GM19372 (cell line): ENCODE measurements at regions not wholly inside any gene's neighbourhood (a gene's known extent, or its start where the extent isn't known, plus 50 kb on each side); places are given as distances from the start of the nearest gene placed in this dataset.

Experiments used
- ATAC-seq: cut with Tn5 transposase; IDR thresholded peaks from one replicate; pipeline ENCODE4 v1.9.1; 2021; ENCODE audit warnings: mild to moderate bottlenecking, low read depth, moderate library complexity; ENCODE audit not compliant: unreplicated experiment

DNA sequence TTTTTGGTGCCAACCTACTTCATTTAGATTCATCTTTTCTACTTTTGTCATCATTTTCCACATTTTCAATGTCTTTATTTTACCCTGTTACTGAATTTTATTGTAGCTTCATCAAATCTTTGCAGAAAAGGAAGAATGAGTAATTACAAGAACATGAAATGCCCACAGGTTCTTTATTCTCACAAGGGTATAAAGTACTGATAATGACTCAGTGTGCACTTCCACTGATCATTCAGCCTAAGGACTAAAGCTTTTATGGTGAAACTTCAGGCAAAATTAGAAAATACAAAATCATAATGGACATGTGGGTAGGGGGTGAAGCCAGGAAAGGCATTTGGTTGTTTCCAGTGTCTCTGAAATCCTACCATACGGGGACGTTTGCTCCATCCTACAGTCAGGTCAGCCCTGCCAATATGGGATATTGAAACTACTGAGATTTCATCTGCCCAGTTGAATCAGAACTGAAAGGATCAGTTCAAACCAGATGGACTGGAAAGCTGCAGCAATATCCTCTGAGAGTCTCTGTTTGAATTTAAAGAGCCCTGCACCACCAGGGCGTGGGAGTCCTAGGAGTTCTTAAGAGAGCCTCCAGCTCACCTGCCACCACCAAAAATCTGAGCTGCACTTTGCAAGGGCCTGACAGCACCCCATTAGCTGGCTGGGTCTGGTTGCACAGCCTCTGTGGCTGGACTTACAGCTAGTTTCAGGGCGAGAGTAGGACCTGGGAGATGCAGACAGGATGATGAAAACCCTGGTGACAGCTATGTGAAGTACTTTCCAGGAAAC is 390.4 kb downstream of the CMPK2 start:
- ATAC-seq = no peak

DNA sequence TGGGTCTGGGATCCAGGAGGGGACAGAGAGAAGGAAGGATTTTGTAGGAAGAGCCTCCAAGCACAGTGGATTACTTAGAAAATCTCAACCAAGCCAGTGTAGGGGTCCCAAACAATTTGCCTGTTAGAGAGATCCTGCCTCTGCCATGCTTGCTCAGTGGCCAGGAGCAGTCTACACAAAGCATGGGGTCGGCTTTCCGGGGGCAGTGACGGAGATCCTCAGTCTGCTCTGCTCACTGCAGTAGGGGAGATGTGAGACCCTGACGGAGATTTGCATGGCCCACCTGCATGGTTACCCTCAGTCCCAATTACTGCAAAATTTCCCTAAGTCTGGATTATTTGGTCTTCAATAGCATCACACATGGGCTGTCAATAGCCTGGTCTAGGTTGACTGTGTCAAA is 385.2 kb downstream of the CMPK2 start:
- no peak for ATAC-seq

DNA sequence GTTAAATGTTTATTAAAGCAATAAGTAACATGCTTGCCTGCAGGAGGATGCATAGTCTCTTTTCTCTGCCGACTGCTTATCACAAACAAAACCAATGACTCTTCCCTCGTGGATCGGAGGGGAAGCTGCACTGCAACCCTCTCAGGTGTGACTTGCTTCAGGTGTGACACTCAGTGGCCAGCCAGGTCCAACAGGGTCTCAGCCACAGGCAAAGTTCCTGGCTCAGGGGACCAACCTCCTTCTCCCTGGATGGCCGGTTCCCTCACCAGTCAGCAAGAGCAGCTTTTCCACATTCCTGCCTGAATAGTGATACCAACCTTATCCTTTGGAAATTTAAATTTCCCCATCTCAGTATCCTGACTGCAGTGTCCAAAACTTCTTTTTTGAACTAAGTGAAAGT is 383.5 kb downstream of the CMPK2 start:
- ATAC-seq = no peak

DNA sequence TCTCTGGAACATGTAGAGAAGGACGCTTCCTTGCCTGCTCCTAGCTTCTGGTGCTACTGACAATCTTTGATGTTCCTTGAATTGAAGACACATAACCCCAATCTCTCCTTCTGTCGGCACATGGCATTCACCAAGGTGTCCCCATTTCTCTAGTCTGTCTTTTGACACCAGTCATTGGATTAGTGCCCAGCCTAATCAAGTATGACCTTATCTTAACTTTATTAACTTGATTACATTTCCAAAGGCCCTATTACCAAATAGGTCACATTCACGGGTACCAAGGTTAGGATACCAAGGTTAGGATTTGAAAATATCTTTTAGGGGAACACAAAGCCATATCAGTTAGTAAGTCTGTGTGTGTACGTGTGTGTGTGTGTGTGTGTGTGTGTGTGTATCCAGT is 377.9 kb downstream of the CMPK2 start:
- no peak for ATAC-seq

DNA sequence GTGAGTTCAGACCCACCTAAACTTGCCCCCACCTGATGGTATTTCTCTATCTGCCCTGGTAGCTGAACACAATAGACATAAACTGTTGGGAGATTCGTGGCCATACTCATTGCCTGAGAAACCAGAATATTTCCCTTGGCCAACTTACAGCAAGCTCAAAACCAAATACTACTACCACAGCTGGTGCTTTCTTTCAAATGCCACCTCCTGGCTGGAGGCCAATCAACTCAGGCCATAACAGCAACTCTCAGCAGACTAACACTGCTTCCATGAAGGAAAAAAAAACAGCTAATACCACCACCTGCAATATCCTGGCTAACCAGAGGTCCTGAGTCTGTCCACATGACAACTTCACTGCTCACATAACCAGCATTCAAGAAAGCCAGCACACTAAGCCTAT is 373.1 kb downstream of the CMPK2 start:
- ATAC-seq = no peak

DNA sequence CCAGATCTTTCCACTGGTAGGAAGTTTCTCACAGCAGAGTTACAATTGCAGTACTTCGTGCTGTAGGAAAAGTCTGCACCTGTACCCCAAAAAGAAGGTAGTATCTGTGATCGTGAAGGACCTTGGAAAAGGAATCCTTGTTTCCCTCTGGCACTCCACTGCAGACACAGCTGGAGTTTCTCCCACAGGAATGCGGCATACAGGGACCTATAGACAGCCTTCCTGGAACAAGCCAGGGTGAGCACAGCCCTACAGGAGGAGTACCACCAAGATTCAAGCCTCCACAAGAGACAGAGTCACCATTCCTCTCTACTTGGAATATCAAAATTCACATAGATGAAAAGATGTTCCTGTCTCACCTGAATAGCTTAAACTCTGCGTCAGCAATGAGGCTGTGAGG is 372.4 kb downstream of the CMPK2 start:
- ATAC-seq = no peak

DNA sequence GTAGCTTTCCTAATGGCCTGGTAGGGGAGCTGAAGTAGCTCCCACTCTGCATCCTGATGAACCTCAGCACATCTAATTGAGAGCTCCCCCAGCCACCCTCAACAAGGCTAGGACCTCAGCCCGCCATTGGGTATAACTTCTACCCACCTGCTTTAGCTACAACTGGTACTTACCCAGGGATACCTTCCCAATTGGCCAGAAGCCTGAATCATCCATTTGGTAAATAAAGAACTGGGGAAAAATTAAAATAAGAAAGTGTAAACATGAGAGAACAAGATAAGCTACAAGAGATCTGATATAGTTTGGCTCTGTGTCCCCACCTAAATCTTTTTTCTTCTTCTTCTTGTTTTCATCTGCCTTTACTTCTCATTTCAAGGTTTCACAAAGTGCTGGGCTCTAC is 372.0 kb downstream of the CMPK2 start:
- ATAC-seq = no peak

DNA sequence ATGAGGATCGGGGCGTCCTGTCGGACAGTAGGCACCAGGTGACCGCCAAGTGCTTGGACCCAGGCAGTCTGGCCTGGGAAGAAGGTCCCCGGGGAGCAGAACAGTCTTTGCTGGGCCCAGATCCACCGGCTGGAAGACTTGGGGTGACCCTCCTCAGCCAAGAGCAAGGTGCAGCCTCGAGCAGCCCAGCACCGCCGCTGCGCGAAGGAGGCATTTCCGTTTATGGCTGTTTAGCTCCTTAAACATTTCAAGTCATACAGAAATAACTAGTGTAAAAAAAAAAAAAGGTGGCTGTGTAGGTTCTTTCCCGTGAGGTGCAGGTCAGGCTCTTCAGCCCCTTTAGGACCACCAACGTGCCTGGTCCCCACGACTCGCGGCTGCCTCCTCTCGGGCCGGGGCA is 370.2 kb downstream of the CMPK2 start:
- no peak for ATAC-seq

DNA sequence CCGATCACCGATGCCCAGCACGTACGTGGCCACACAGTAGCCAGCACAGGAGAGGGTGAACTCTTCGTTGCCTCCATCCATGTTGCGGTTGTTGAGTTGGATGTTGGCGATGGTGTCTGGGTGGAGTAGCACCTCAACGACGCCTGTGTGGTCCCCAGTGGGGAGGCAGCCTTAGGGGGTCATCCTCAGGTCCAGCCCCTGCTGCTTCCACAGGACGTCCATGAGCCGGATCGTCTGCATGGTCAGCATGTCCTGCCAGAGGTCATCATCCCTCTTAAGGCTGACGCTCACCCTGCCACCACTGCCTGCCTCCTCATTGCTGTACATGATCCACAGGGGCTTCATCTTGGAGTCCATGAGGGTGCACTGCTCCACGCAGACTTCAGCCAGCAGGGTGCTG is 369.3 kb downstream of the CMPK2 start:
- ATAC-seq = no peak

DNA sequence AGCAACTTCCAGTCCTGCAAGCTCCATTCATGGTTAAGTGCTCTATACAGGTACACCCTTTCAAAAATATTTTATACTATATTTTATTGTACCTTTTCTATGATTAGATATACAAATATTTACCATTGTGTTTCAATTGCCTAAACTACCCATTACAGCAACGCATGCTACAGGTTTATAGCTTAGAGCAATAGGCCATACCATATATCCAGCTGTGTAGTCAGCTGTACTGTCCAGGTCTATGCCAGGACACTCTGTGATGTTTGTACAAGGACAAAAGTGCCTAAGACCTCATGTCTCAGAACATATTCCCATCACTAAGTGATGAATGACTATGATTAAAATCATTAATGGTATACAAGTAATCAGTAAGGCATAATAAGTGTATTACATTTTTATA is 368.7 kb downstream of the CMPK2 start:
- no peak for ATAC-seq

DNA sequence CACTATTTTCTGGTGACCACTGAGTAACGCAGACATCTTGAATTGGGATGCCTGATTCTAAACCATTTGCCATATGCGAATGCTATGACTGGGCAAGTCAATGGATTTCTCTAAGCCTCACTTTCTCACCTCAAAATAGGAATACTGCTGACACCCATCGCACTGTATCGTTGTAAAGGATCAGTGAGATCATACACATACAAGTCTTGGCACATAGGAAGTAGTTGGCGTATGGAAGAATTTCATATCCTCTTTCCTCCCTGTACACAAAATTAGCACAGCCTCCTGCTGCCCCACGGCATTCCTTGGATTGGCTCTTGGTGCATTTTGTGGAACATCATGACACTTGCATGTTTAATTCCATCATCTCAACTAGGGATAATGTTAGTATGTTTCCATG is 366.9 kb downstream of the CMPK2 start:
- no peak for ATAC-seq

DNA sequence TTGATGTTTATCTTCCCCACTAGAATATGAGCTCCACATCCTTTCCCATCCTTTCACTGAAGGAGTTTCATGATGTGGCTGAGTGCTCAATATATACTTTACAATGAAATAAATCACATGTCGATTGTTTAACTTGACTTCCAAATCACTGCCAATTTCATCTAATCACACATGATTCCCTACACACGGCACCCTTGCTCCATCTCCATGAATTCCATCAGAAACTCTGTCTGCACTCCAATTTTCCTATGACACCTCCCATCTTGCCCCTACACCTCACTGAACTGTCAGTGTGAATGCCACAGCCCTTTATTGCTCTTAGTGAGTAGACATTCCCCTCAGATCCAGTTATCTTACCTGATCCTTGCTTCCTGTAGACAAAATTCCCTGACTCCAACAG is 366.0 kb downstream of the CMPK2 start:
- no peak for ATAC-seq

DNA sequence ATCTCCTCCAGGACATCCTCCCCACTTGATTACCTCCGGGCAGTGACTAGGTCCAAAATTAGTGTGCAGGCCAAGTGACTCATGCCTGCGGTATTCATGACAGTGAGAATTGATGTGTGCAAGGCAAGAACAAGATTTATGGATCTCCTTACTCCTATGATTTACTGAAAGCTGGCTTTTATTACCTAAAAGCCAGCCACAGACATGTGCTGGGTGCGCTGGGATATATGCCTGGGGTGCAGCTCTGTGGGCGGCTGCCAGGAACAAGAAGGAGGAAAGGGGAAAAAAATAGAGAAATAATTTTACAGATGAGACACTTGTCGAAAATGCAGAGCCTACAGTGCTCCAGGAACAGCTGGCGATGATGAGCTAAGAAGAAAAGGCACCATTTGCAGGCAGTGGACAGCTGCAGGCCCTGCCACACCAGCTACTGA is 359.3 kb downstream of the CMPK2 start:
- ATAC-seq = no peak

DNA sequence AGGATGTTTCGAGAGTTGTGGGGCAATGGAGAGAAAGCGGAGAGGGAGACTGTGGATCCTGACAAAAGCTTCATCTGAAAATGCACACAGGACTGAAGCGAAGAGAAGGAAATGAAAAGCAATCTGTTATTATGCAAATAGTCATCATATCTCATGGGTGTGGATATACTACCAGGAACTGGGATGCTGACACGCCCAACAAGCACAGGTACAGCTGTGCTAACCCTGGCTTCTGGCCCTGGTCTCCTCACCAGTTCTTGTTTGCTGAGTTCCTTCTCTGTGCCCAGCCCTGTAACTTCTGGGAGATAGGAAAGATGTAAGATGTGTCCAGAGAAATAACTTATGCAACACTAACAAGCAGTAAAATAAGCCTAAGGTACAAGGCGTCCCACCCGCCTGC is 358.8 kb downstream of the CMPK2 start:
- no peak for ATAC-seq

DNA sequence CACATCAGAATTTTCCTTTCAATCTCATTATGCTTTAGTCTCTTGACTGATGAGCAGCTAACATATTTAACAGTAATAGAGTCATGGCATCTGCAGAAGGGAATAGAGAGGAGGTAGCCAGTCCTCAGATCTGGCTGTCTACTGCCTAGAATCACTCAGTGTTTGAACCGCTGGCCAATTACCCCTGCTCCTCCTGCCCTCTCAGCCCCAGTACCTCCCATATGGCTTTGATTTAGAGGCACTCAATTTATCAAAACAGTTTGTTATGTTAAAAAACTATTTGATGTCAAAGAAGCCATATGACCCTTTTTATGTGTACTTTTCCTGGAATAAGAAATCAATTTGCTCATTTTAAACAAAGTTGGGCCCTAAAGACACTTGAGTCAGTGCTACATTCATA is 355.2 kb downstream of the CMPK2 start:
- no peak for ATAC-seq

DNA sequence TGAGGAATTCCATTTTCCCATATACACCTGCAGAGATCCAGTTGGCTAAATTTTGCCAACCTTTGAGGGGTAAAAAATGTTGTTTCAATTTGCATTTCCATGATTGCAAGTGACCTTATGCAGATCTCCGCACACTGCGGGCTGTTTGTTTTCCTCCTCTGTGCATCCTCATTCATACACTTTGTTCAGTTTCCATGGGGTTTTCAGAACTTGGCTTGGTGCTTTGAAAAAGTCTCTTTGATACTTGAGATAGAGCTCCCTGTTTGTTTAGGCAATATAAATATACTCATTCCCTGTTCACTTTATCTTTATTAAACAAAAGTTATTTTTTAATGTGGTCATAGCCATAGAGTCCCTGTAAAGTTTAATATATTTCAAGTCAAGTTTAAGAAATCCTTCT is 353.1 kb downstream of the CMPK2 start:
- ATAC-seq = no peak

DNA sequence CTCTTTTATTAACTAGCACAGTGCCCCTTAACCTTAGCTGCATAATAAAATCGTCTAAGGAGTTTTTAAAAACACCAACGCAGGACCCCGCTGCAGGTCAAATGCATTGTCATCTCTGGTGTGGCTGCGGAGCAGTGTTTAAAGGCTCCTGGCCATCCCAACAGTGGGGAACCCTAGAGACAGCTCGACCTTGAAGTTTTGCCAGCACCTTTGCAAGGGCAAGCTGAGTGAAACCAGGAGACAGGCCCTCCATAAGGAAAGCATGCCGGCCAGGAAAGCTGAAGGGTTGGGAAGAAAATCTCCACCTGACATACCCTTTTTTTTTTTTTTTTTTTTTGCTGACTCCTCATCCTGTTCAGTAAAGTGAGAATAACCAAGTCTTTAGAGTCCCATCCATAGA is 349.0 kb downstream of the CMPK2 start:
- ATAC-seq = no peak

DNA sequence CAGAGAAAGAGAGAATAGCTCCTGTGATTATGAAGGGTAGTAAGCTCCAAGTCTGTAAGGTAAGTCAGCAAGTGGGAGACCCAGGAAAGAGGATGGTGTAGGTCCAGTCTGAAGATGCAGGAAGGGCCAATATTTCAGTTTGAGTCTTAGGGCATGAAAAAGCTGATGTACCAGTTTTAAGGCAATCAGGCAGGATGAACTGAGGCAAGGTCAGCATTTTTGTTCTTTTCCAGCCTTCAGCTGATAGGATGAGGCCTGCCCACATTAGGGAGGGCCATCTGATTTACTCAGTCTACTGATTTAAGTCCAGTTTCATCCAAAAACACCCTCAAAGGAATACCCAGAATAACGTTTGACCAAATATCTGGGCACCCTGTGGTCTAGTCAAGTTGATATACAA is 347.3 kb downstream of the CMPK2 start:
- ATAC-seq = no peak

DNA sequence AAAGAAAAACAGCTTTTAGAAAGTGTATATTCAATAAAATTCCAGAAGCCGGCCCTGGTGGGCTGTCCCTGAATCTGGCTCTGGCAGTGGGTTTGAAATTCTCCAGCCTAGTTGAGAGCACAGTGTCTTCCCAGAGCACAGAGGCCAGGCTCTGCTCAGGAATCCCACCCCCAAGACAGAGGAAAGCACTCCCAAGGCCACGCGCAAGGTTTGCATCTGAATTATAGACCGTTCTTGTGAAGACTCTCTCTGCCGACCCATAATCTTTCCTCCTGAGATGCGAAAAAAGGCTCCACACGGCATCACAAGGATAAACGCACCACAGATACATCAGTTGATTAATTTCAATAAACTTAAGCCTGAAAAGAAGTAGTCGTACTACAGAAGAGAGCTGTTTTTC is 342.2 kb downstream of the CMPK2 start:
- ATAC-seq = no peak

DNA sequence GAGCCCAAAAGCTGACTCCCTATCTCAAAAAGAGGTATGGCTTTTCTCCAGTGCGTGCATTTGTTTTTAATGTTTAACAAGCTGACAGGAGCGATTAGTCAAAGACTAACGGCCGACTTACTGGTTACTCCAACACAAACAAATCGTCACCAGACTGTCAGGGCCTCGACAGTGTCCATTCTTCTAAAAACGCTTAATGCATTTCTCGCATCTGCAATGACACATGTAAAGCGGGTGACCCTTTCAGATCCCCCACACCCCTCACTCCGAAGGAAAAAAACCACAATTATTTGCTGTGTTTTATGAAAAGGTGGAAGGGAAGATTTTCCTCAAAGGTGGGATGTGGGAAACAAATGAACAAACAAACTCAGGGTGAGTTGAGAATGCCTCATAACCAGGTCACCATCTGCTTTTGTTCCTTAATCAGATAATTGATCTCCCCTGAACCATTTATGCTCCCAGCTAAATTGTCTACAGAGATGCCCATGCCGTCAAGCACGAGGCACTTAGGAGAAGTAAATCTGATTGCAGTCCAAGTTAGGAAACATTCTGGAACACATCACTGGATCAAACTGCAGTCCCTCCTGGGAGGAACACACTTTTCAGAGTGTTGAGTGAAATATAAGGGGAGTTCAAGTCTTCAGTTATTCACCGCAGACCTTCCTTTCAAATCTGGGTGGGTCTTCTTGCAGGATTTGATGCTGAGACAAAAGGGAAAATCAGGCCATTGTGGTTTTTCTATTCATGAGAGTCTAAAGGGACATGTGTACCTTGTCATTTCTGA is 340.8 kb downstream of the CMPK2 start:
- no peak for ATAC-seq

DNA sequence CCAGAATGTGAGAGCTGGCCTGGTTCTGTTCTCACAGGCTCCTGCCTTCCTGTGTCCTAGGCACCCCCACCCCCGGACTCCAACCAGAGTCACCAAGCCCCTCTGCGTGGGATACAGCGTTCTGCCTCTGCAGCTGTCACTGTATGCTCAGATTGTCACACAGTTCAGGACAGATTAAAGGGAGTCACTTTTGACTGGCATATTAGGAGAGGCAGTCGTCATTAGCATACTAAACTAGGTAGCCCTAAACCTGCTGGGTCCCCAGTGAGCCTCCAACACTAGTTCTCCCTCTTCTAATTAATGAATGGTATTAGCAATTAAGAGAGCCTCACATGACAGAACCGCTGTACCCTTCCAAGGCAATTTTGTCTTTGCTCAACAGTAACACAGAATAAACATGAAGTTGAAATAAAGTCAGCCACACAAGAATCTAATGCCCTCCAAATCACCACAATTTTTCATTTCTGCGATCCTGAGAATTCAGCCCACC is 340.2 kb downstream of the CMPK2 start:
- ATAC-seq = no peak
